G401 (cell line): ENCODE measurements at regions not wholly inside any gene's neighbourhood (a gene's known extent, or its start where the extent isn't known, plus 50 kb on each side); places are given as distances from the start of the nearest gene placed in this dataset.
"Not testable (repeated sequence)": the region's sequence is repeated elsewhere in the genome, so short reads cannot be mapped to it uniquely, and the experiment has no call there.

Source experiments
- DNase-seq: peaks from one replicate; pipeline ENCODE4 v3.0.0-alpha.2; 2015; ENCODE audit warnings: low spot score
- in situ Hi-C: cut with HindIII; loops from 2 replicates; pipeline ENCODE4 v1.10.0; 2016; ENCODE audit warnings: low sequenced_read_pairs, mixed read lengths

GRCh38 chr4:20017070-20017776 lies 234.5 kb upstream of the SLIT2 start:
- in situ Hi-C loops, result no loop called here
- no peak for DNase-seq

- in situ Hi-C loops, result no loop called here
- no peak for DNase-seq
Measured at GRCh38 chr4:20015636-20016224, 236.0 kb upstream of the SLIT2 start.

- in situ Hi-C loops, DNase-seq: not testable (repeated sequence)
Measured at GRCh38 chr4:20003836-20004558, 247.7 kb upstream of the SLIT2 start.

- DNase-seq, result peak; percentile 87
- in situ Hi-C loops, result no loop called here
Measured at GRCh38 chr4:19999775-20000414, 251.8 kb upstream of the SLIT2 start.

DNA sequence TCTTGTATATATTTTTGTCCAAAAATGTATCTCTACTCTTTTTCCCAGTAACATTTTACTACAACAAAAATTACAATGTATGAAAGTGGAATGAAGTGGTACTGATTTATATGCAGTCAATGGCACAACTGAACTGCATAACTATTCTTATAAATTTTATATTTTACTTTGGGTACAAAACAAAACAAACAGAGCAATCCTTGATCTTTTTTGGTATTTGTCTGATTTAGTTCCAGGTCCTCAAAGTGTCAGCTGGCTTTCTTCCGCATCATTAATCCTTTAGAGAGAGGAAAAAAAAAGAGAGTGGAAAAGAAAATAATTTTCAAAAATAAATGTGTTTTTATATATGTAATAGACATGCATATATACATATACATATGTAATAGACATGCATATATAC lies 252.4 kb upstream of the SLIT2 start:
- DNase-seq, result peak; percentile 79
- in situ Hi-C loops, result no loop called here

- no peak for DNase-seq
- in situ Hi-C loops, result no loop called here
Measured at GRCh38 chr4:19993242-19993641, 258.5 kb upstream of the SLIT2 start.

GRCh38 chr4:19992471-19993093 lies 259.1 kb upstream of the SLIT2 start:
- DNase-seq, result no peak
- in situ Hi-C loops, result no loop called here

- no peak for DNase-seq
- in situ Hi-C loops, result no loop called here
Measured at GRCh38 chr4:19987746-19988145, 264.0 kb upstream of the SLIT2 start.

- DNase-seq, result no peak
- in situ Hi-C loops, result no loop called here
Measured at GRCh38 chr4:19983072-19983471, 268.6 kb upstream of the SLIT2 start.

GRCh38 chr4:19982556-19982955 lies 269.1 kb upstream of the SLIT2 start:
- DNase-seq, result no peak
- in situ Hi-C loops, result no loop called here

DNA sequence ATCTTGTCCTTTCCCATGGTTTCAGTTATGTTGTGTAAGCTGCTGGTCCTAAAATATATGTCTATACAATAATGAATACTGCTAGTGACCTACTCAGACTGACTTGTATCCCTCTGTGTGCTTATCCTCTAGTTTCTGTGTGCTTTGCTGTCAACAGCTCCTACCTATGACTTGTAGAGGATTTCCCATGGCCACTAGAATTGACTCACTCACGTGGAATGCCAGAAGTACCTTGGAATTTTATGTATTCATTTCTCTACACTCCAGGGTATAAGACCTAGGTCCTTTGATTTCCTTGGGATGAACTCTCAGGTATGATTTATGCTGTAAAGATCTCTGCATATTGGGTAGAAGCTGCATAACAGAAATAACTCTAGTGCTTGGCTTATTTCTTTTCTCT lies 279.9 kb upstream of the SLIT2 start:
- DNase-seq, result no peak
- in situ Hi-C loops, result no loop called here

GRCh38 chr4:19969492-19969891 lies 282.2 kb upstream of the SLIT2 start:
- DNase-seq, result no peak
- in situ Hi-C loops, result no loop called here

- in situ Hi-C loops, result no loop called here
- DNase-seq, result no peak
Measured at GRCh38 chr4:19961091-19961490, 290.6 kb upstream of the SLIT2 start.

DNA sequence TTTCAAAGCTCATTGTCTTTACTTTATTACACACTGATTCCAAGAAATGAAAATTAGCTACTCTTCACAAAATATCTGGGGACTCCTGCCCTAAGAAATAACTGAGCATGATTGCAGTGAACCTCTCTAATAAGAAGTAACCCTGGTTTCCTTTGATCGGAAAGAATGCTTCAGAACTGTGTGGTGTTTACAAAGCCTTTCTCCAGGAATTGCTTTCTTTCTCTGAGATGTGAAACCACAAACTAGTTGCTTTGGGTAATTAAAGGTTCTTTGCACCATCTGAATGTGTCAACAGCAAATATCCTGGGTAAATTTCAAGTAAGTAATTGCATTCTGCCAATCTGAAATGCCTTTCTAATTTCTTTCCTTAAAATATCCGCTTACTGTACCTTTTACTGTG lies 292.9 kb upstream of the SLIT2 start:
- in situ Hi-C loops, result no loop called here
- no peak for DNase-seq

GRCh38 chr4:19947349-19947748 lies 304.4 kb upstream of the SLIT2 start:
- DNase-seq, result no peak

DNA sequence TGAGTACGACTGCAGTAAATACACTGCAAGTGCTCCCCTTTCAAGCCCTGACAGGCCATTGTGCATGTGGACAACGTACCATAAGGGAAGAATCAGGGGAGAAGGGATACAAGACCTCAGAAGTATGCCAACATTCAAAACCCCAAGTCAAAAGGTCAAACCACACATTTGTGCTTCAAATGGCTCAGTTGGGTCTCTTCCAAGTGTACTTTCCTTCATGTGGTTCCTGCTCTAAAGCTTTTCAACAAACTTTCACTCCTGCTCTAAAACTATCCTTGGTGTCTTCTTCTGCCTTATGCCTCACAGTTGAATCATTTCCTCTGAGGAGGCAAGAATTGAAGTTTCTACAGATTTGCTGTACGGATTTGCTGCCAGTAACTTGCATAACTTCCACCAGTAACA lies 305.7 kb upstream of the SLIT2 start:
- in situ Hi-C loops, result no loop called here
- no peak for DNase-seq

More at GRCh38 chr4:19947349-19947748, 304.4 kb upstream of the SLIT2 start:
- in situ Hi-C loops, result no loop called here

GRCh38 chr4:19945501-19945900 lies 306.2 kb upstream of the SLIT2 start:
- DNase-seq, result no peak
- in situ Hi-C loops, result no loop called here

DNA sequence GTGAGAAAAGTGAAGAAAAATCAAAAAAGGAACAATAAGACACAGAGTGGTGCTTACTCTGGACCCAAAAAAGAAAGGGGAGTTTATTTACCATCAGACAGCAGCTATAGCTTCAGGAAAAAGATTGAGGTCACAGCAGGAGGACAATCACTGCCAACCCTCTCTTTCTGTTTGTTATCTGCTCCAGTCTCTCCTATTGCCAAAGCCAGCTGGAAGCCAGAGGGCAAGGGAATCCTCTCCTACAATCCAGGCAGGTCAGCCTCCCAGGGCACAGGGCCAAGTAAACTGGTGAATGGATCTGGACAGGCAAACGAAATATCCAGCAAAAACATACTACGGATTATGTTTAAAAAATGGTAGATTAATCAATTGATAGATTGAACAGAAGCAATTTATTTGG lies 306.9 kb upstream of the SLIT2 start:
- peak; percentile 90 for DNase-seq
- in situ Hi-C loops, result no loop called here

DNA sequence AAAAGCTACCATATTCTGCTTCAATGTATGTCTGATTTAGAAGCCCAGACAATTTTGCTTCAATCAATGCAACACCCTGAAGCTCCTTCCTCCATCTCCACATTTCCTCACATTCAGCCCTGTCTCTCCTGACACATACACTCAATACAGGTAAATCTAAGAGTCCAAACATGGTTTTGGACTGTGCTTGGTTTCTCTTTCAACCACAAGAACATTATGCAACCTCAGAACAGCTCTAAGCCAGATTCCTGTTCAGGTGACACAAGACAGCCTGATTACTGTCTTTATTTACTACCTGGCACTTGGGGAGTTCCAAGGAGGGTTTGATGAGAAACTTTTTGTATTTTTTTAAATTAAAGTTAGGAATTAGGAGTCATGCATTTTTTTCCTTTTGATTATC lies 307.5 kb upstream of the SLIT2 start:
- in situ Hi-C loops, result no loop called here
- DNase-seq, result peak; percentile 19

- in situ Hi-C loops, result no loop called here
Measured at GRCh38 chr4:19941434-19941833, 310.3 kb upstream of the SLIT2 start.

More at GRCh38 chr4:19941434-19941833, 310.3 kb upstream of the SLIT2 start:
- no peak for DNase-seq
